ENCODE measurements at regions not wholly inside any gene's neighbourhood (a gene's known extent, or its start where the extent isn't known, plus 50 kb on each side); places are given as distances from the start of the nearest gene placed in this dataset.
"Not testable (repeated sequence)": the region's sequence is repeated elsewhere in the genome, so short reads cannot be mapped to it uniquely, and the experiment has no call there.

DNA sequence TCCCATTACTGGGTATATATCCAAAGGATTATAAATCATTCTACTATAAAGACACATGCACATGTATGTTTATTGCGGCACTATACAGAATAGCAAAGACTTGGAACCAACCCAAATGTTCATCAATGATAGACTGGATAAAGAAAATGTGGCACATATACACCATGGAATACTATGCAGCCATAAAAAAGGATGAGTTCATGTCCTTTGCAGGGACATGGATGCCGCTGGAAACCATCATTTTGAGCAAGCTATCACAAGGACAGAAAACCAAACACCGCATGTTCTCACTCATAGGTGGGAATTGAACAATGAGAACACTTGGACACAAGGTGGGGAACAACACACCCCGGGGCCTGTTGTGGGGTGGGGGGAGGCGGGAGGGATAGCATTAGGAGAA, 57.0 kb upstream of the NEUROD1 start:
- DNase-seq; H3K27ac Mint-ChIP-seq; H3K4me1 Mint-ChIP-seq; ATAC-seq; H3K36me3 Mint-ChIP-seq (ENCODE audit: low read depth); H3K9me3 Mint-ChIP-seq; H3K4me3 Mint-ChIP-seq: not testable (repeated sequence)
- H3K27me3 Mint-ChIP-seq = peaks cover 21% of the 10 kb centered on the region

DNA sequence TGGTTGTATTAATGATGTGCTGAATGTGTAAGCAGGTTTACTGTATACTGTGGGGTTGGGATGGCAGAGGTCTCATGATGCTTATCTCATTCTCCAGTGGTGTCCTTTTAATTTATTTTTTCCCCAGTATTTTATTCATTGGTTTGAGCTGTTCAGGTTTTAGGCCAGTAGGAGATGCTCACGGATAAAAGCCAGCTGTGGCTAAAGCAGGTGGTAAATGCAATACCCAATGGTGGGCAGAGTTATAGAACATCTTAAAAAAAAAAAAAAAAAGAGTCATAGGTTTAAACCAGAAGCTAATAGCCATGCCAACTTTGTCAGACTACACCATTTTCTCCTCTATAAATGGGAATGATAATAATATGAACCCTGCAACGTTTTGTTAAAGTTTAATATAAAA, 57.8 kb upstream of the NEUROD1 start:
- Mint-ChIP-seq H3K4me1 (no peaks in the 10 kb centered on the region), H3K36me3 (ENCODE audit: low read depth) (no peaks in the 10 kb centered on the region), H3K4me3 (no peak overlapping the region), H3K27me3 (peaks cover 19% of the 10 kb centered on the region), H3K9me3 (no peaks in the 10 kb centered on the region), H3K27ac (no peak overlapping the region)
- no peak for ATAC-seq
- no peak for DNase-seq

DNA sequence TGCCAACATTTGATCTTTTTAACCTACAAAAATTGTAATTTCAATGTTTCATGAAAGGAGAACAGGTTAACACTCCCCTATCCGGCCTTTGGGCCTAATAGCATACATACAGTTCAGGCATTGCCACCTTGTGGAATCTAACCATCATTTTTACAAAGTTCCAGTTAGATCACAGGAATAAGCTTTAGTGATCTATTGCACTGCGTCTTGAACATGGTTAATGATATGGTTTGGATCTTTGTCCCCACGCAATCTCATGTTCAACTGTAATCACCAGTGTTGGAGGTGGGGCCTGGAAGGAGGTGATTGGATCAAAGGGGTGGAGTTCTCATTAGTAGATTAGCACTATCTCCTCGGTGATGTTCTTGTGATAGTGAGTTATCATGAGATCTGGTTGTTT, 58.2 kb upstream of the NEUROD1 start:
- DNase-seq (no peak), ATAC-seq (no peak)
- Mint-ChIP-seq H3K27me3 (peaks cover 17% of the 10 kb centered on the region), H3K36me3 (ENCODE audit: low read depth) (no peaks in the 10 kb centered on the region), H3K4me3 (no peak overlapping the region), H3K9me3 (no peaks in the 10 kb centered on the region), H3K27ac (no peak overlapping the region), H3K4me1 (no peaks in the 10 kb centered on the region)

DNA sequence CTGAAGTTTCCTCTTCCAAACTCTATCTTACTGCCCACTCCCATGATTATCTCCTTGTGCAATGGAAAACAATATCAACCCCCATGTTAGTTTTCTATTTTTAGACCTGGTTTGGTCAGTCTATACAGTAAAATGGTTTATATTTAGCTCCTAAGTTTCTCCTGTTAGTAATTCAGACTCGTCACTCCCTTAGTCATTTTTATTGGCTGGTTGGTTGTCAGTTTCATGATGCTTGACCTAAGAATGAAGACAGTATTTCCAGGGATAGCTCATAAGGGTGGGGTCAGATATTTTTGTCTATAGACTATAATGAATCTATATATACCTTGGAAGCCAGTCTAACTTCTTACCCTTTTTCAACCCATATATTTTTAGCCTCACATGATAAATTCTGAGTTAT, 61.4 kb upstream of the NEUROD1 start:
- DNase-seq (no peak), ATAC-seq (no peak)
- Mint-ChIP-seq H3K4me1 (no peaks in the 10 kb centered on the region), H3K4me3 (no peak overlapping the region), H3K27me3 (no peaks in the 10 kb centered on the region), H3K27ac (no peak overlapping the region), H3K36me3 (ENCODE audit: low read depth) (no peaks in the 10 kb centered on the region), H3K9me3 (no peaks in the 10 kb centered on the region)

DNA sequence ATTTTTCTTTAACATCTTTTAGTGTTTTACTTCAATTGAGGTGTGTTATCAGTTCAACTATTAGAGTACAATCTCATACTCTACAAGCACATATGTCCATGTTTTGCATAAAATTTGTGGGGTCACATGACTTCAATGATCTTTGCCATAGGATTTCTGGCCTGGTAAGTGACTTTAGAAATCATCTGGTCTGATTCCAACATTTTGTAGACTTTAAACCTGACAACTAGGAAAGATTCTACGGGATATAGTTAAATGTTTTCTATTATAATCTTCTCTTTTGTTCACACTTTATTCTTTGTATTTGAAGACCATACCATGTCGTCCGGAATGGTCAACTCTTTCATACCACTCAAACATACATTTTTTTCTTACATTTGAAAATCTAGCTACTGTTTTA, 62.0 kb upstream of the NEUROD1 start:
- DNase-seq = no peak
- Mint-ChIP-seq H3K4me1 (no peaks in the 10 kb centered on the region), H3K27me3 (no peaks in the 10 kb centered on the region), H3K36me3 (ENCODE audit: low read depth) (no peaks in the 10 kb centered on the region), H3K27ac (no peak overlapping the region), H3K9me3 (no peaks in the 10 kb centered on the region), H3K4me3 (no peak overlapping the region)
- no peak for ATAC-seq

DNA sequence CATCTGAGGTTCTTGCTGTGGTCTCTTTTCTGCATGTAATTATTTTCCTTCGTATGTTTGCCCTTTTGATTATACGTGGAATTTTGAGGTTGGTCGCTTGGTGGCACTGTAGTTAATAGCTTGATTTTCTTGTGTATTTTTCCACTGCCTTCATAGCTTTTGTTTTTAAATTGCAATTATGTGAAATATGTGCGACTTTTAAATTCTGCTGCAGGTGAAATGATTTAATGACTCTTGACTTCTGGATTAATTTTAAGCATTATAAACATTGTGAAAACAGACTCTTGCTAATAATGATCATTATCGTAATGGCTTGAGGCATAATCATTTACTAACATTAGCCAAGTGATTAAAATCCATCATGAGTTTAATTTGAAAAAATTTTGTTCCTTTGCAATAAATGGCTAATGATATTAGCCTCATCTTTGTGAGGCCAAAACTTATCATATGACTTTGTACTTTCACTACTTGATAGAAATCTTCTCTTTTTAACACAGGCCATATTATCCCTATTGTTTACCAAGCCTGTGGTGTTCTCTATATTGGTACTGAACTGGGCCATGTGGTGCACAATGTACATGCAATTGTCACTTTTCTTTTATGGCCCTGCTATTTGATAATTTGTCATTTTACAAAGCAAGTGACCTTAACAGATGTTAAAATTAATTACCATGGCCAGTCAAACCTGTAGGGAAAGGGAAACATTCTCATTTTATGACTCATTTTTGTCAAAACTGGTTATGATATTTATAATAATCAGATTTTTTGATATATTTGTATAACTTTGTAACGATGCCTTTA, 62.8 kb upstream of the NEUROD1 start:
- Mint-ChIP-seq H3K9me3 (no peaks in the 10 kb centered on the region), H3K27ac (no peak overlapping the region), H3K4me3 (no peak overlapping the region), H3K27me3 (no peaks in the 10 kb centered on the region), H3K36me3 (ENCODE audit: low read depth) (no peaks in the 10 kb centered on the region), H3K4me1 (no peaks in the 10 kb centered on the region)
- DNase-seq = peak; percentile 24
- ATAC-seq = no peak

DNA sequence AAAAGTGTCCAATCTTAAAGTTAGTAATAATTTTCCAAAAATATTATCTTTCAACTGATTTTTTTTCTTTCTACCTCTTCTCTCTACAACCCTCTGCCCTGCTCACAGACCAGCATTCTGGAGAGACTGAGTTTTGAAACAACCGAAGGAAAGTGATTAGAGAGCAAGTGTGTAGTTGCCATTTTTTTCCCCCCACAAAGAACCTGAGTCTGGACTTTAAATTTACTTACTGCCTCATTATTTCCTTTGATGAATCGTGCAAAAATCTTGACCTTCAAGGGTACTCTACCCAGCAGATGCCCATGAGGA, 63.4 kb upstream of the NEUROD1 start:
- no peak for DNase-seq
- no peaks in the 10 kb centered on the region for H3K36me3 Mint-ChIP-seq (ENCODE audit: low read depth)
- no peak overlapping the region for H3K4me3 Mint-ChIP-seq
- no peak overlapping the region for H3K27ac Mint-ChIP-seq
- no peaks in the 10 kb centered on the region for H3K9me3 Mint-ChIP-seq
- H3K4me1 Mint-ChIP-seq = no peaks in the 10 kb centered on the region
- no peaks in the 10 kb centered on the region for H3K27me3 Mint-ChIP-seq
- no peak for ATAC-seq

DNA sequence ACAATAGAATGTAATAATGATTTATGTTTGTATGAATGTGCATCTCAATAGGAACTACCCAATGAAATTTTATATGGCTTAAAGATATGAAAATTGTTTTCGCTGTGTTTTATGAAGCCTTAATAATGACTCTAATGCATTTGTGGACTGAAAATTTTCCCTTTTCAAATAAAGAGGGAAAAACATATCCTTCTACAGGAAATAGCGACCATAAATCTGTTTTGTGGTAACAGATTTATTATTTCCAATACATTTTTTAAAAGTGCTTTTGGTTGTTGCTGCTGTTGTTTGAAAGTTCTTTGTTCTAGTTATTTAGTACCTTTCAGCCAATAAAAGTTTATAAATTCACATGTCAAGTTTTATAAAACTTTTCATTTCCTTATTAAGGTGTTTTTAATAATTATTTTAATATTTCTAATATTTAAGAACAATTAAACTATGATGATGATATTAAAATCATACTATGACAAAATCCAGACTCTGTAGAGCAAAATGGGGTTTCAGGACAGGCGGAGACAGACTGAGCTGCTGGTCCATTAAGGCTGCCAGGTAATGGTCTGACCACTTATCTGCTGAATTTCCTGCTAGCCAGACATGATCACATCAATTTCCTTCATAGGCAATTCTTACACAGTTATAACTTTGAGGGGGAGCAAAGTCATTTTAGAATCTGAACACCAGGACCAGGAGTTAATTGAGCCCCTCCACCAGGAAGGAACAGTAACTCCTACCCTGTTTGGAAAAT, 65.7 kb upstream of the NEUROD1 start:
- no peak overlapping the region for H3K27ac Mint-ChIP-seq
- DNase-seq (no peak), ATAC-seq (no peak)
- H3K36me3 Mint-ChIP-seq (ENCODE audit: low read depth) = no peaks in the 10 kb centered on the region
- H3K9me3 Mint-ChIP-seq = no peaks in the 10 kb centered on the region
- no peak overlapping the region for H3K4me3 Mint-ChIP-seq
- H3K27me3 Mint-ChIP-seq = peaks cover 1% of the 10 kb centered on the region
- H3K4me1 Mint-ChIP-seq = no peaks in the 10 kb centered on the region

DNA sequence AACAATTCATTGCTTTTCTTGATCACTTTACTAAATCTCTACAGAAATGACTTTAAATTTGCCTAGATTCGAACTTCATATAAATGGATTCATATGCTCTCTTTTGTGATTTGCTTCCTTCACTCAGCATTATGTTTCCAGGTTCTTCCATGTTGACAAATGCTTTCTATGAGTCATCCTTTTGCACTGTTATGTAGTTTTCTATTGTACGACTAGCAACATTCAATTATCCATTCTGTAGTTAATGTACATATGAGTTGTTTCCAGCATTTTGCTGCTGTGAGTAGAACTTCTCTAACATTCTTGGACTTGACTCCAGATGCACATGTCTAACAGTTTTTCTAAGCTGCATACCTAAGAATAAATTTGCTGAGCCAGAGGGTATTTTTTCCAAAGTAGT, 66.5 kb upstream of the NEUROD1 start:
- DNase-seq (no peak), ATAC-seq (no peak)
- H3K4me3 Mint-ChIP-seq = no peak overlapping the region
- H3K27me3 Mint-ChIP-seq = peaks cover 6% of the 10 kb centered on the region
- no peaks in the 10 kb centered on the region for H3K36me3 Mint-ChIP-seq (ENCODE audit: low read depth)
- H3K9me3 Mint-ChIP-seq = no peaks in the 10 kb centered on the region
- no peak overlapping the region for H3K27ac Mint-ChIP-seq
- H3K4me1 Mint-ChIP-seq = no peaks in the 10 kb centered on the region

DNA sequence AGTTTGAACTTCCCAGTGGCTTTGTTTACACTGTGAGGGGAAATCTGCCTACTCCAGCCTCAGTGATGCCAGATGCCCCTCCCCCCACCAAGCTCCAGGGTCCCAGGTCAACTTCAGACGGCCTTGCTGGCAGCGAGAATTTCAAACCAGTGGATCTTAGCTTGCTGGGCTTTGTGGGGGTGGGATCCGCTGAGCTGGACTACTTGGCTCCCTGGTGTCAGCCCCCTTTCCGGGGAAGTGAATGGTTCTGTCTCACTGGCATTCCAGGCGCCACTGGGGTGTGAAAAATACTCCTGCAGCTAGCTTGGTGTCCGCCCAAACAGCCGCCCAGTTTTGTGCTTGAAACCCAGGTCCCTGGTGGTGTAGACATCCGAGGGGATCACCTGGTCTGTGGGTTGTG, 70.0 kb upstream of the NEUROD1 start:
- Mint-ChIP-seq H3K9me3 (no peaks in the 10 kb centered on the region), H3K36me3 (ENCODE audit: low read depth) (no peaks in the 10 kb centered on the region), H3K27me3 (peaks cover 16% of the 10 kb centered on the region), H3K27ac (no peak overlapping the region), H3K4me3 (no peak overlapping the region), H3K4me1 (no peaks in the 10 kb centered on the region)
- DNase-seq = no peak
- ATAC-seq = no peak

DNA sequence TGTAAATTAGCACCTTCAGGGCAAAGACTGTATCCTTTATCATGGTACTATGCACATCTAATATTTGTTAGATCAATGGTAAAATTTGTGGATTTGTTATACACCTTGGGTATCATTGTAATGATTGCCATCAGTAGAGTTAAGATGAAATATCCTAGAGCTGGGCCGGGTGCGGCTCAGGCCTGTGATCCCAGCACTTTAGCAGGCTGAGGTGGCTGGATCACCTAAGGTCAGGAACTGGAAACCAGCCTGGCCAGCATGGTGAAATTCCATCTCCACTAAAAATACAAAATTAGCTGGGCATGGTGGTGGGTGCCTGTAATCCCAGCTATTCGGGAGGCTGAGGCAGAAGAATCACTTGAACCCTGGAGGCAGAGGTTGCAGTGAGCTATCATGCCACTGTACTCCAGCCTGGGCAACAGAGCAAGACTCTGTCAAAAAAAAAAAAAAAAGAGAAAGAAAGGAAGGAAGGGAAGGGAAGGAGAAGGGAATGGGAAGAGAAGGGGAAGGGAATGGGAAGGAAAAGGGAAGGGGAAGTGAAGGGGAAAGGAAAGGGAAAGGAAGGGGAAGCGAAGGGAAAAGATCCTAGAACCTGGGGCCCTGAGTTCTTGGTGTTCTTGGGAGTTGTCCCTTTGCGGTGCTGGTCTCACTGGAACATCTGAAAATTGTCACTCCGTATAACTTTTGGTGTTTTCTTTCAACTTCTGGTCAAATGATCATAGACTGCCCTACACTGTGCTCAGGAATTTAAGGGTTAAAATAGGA, 71.1 kb upstream of the NEUROD1 start:
- no peak overlapping the region for H3K27ac Mint-ChIP-seq
- peaks cover 23% of the 10 kb centered on the region for H3K27me3 Mint-ChIP-seq
- no peaks in the 10 kb centered on the region for H3K4me1 Mint-ChIP-seq
- no peak overlapping the region for H3K4me3 Mint-ChIP-seq
- H3K9me3 Mint-ChIP-seq = no peaks in the 10 kb centered on the region
- no peak for DNase-seq
- no peaks in the 10 kb centered on the region for H3K36me3 Mint-ChIP-seq (ENCODE audit: low read depth)
- no peak for ATAC-seq

DNA sequence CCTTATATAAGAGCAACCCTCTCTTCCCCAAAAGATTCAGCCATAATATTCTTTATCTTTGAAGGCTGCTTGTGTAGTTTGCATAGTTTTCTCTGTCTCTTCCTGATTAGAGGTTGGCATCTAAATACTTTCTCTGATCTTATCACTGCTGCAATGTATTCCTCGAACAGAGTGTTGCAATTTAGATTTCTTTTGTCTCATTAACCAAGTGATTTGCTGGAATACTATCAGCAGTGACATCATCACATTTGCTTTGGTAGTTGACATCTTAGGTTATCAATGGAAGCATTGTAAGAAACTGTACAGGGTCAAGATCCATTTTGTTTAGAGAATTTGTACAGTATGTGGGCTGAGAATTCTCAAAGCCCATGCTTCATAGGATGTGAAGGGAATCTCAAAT, 72.0 kb upstream of the NEUROD1 start:
- peaks cover 23% of the 10 kb centered on the region for H3K27me3 Mint-ChIP-seq
- no peaks in the 10 kb centered on the region for H3K36me3 Mint-ChIP-seq (ENCODE audit: low read depth)
- DNase-seq (no peak), ATAC-seq (no peak)
- H3K4me1 Mint-ChIP-seq = no peaks in the 10 kb centered on the region
- H3K9me3 Mint-ChIP-seq = no peaks in the 10 kb centered on the region
- H3K4me3 Mint-ChIP-seq = no peak overlapping the region
- H3K27ac Mint-ChIP-seq = no peak overlapping the region

DNA sequence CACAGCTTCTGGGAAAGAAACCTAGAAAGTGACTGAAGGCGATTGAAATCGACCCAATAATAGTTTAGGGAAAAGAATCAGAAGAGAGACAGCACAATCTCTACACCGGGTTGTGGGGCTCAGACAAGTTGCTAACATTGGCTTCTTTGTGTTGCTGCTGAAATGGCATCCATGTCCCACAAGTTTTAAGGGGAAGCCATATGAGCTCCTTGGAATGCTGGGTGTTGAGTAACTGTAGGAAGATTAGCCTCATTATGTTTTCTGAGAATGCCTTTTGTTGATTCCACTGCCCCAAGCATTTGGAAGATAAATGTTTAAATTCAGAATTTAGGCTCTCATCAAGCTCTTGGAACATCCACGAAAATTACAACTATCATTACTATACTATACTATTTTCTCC, 73.4 kb upstream of the NEUROD1 start:
- Mint-ChIP-seq H3K4me1 (no peaks in the 10 kb centered on the region), H3K4me3 (no peak overlapping the region), H3K36me3 (ENCODE audit: low read depth) (no peaks in the 10 kb centered on the region), H3K27ac (no peak overlapping the region), H3K9me3 (no peaks in the 10 kb centered on the region), H3K27me3 (peaks cover 23% of the 10 kb centered on the region)
- ATAC-seq (no peak), DNase-seq (no peak)

DNA sequence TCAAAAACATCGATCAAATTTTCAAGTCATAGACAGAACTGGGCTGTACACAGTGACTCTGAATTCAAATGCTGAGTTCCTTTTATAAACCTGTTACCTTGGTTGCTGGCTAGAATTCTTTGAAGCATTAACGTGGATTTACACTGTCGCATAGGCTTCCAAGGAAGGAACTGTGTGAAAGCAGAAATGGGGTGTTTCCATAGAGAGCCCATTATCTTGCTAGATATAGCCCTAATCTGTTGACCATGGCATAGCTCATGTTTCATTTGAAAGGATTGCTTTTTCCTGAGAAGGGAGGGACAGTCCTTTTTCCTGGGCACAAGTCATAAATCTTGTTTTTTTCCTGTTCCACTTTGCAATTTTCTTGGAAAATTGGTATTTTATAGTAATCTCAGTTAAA, 73.8 kb upstream of the NEUROD1 start:
- H3K27ac Mint-ChIP-seq = no peak overlapping the region
- no peaks in the 10 kb centered on the region for H3K9me3 Mint-ChIP-seq
- no peak for ATAC-seq
- no peak for DNase-seq
- H3K4me3 Mint-ChIP-seq = no peak overlapping the region
- H3K36me3 Mint-ChIP-seq (ENCODE audit: low read depth) = no peaks in the 10 kb centered on the region
- no peaks in the 10 kb centered on the region for H3K4me1 Mint-ChIP-seq
- H3K27me3 Mint-ChIP-seq = peaks cover 23% of the 10 kb centered on the region

DNA sequence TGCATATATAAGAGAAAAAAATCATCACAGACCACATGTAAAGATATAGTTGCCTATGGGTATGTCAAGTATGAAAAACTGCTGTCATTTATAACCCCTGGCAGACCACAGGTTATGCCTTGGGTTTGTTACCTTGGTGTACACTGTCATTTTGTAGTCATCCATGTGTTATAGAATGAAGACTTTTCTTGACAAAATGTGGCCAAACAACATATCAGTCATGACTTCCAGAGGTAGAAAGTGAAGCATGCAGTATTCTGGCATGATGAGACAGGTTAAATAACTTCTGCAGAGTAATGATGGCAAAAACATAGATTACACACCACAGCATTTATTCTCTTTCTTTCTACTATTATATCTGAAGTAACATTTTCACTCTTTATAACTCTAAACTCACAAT, 74.9 kb upstream of the NEUROD1 start:
- Mint-ChIP-seq H3K27me3 (peaks cover 23% of the 10 kb centered on the region), H3K4me1 (no peaks in the 10 kb centered on the region), H3K9me3 (no peaks in the 10 kb centered on the region), H3K4me3 (no peak overlapping the region), H3K36me3 (ENCODE audit: low read depth) (no peaks in the 10 kb centered on the region), H3K27ac (no peak overlapping the region)
- no peak for ATAC-seq
- DNase-seq = no peak
